ENCODE measurements at regions not wholly inside any gene's neighbourhood (a gene's known extent, or its start where the extent isn't known, plus 50 kb on each side); places are given as distances from the start of the nearest gene placed in this dataset.
"Not testable (repeated sequence)": the region's sequence is repeated elsewhere in the genome, so short reads cannot be mapped to it uniquely, and the experiment has no call there.

- TF ChIP-seq, protein P1, sequence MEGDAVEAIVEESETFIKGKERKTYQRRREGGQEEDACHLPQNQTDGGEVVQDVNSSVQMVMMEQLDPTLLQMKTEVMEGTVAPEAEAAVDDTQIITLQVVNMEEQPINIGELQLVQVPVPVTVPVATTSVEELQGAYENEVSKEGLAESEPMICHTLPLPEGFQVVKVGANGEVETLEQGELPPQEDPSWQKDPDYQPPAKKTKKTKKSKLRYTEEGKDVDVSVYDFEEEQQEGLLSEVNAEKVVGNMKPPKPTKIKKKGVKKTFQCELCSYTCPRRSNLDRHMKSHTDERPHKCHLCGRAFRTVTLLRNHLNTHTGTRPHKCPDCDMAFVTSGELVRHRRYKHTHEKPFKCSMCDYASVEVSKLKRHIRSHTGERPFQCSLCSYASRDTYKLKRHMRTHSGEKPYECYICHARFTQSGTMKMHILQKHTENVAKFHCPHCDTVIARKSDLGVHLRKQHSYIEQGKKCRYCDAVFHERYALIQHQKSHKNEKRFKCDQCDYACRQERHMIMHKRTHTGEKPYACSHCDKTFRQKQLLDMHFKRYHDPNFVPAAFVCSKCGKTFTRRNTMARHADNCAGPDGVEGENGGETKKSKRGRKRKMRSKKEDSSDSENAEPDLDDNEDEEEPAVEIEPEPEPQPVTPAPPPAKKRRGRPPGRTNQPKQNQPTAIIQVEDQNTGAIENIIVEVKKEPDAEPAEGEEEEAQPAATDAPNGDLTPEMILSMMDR (conservative IDR thresholded peaks at IDR 0.05): no peak
- H3K27ac ChIP-seq: no peak overlapping the region
These were observed 281.1 kb downstream of the NKX6-1 start for GRCh38 chr4:84218031-84218430.

DNA sequence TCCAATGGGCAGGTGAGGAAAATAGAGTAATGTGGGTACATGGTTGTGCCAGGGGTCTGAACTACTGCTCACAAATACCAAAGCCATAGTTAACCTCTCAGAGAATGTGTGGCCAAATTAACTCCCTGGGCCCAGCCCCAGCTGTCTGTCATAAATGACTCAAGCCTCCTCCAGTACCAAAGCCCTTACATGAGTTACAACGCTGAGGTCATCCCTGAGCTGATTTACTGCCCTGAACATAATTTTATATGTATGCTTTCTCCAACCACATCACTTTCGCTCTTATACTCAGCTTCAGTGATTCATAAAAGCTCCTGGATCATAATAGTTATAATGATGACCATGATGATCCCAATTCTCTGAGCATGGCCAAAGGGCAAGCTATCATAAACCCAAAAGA lies 283.9 kb downstream of the NKX6-1 start:
- H3K27ac ChIP-seq: no peak overlapping the region
- TF ChIP-seq, protein P1 (conservative IDR thresholded peaks at IDR 0.05): no peak

- not testable (repeated sequence) for H3K27ac ChIP-seq
These were observed 292.9 kb downstream of the NKX6-1 start for GRCh38 chr4:84206226-84206625.

DNA sequence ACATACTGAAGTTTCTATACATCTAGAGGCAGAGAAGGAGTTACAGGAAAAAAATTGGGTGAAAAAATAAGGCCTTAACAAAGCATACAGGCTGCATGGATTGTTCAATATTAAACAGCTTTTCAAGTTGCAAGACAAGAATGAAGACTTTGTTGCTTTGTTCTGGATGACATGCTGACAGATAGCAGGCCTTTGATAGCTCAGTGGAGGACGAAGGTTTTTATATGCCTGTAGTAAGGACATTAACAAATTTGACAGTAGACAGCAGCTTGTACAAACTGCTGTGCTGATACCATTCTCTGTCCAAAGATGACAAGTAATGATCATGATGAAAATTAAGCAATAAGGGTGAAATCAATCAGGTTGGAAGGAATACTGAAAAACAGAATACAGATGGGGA lies 309.9 kb downstream of the NKX6-1 start:
- no peak overlapping the region for H3K27ac ChIP-seq
- TF ChIP-seq, protein P1 (conservative IDR thresholded peaks at IDR 0.05): no peak

DNA sequence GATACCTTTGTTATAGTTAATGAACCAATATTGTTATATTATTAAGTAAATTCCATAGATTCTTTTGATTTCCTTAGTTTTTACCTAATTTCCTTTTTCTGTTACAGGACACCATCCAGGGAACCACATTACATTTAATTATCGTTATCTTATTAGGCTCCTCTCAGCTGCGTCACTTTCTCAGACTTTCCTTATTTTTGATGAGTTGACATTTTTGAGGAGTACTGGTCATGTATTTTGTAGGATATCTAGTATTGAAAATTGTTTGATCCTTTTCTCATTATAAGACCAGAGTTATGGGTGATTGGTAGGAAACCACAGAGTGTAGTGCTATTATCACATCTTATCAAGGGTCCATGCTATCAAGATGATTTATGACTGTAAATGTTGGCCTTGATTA lies 319.7 kb downstream of the NKX6-1 start:
- H3K27ac ChIP-seq: no peak overlapping the region
- TF ChIP-seq, protein P1 (conservative IDR thresholded peaks at IDR 0.05): no peak

GRCh38 chr4:84177831-84178542 lies 321.1 kb downstream of the NKX6-1 start:
- no peak overlapping the region for H3K27ac ChIP-seq
- TF ChIP-seq, protein P1 (conservative IDR thresholded peaks at IDR 0.05): no peak

GRCh38 chr4:84176016-84176415 lies 323.1 kb downstream of the NKX6-1 start:
- no peak overlapping the region for H3K27ac ChIP-seq
- TF ChIP-seq, protein P1 (conservative IDR thresholded peaks at IDR 0.05): no peak

GRCh38 chr4:84171871-84172270 lies 327.2 kb downstream of the NKX6-1 start:
- TF ChIP-seq, protein P1 (conservative IDR thresholded peaks at IDR 0.05): no peak
- H3K27ac ChIP-seq: no peak overlapping the region
